ENCODE measurements at regions not wholly inside any gene's neighbourhood (a gene's known extent, or its start where the extent isn't known, plus 50 kb on each side); places are given as distances from the start of the nearest gene placed in this dataset.

DNA sequence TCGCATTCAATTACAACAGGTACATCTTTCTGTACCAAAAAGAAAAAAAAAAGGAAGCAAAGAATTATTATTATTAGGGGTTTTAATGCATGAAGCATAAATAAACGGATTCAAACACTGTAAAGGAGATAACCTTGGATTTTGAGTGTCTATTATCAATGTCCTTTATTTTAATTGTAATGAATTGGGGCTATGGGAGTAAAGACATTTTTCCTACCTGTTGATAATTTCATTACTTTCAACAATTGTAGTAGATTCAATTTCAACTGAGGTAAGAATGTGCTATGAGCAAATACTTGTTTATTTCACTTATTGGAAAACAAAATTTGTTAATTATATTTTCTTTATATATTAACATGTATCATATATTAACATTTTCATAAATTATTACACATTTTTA, 855.6 kb downstream of the KCNJ2 start:
- TF ChIP-seq, protein P1, sequence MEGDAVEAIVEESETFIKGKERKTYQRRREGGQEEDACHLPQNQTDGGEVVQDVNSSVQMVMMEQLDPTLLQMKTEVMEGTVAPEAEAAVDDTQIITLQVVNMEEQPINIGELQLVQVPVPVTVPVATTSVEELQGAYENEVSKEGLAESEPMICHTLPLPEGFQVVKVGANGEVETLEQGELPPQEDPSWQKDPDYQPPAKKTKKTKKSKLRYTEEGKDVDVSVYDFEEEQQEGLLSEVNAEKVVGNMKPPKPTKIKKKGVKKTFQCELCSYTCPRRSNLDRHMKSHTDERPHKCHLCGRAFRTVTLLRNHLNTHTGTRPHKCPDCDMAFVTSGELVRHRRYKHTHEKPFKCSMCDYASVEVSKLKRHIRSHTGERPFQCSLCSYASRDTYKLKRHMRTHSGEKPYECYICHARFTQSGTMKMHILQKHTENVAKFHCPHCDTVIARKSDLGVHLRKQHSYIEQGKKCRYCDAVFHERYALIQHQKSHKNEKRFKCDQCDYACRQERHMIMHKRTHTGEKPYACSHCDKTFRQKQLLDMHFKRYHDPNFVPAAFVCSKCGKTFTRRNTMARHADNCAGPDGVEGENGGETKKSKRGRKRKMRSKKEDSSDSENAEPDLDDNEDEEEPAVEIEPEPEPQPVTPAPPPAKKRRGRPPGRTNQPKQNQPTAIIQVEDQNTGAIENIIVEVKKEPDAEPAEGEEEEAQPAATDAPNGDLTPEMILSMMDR (IDR thresholded peaks at IDR 0.05), result no peak
- no peak for TF ChIP-seq POLR2A (IDR thresholded peaks at IDR 0.05)

Data from Peyer's patch (tissue), 4 donors.